Calu3 (cell line): ENCODE measurements at regions not wholly inside any gene's neighbourhood (a gene's known extent, or its start where the extent isn't known, plus 50 kb on each side); places are given as distances from the start of the nearest gene placed in this dataset.

Experiments
- BruUV-seq: library from RNA; stranded (reverse); fragments of 400-500 nt; replicated peaks from 2 replicates; lab custom pipeline; 2021; lab: Mats Ljungman, UMichigan
- CTCF ChIA-PET: fragments of 300-600 bp; sonication (Branson Sonifier 250); formaldehyde crosslinking; loops from one replicate; lab custom pipeline; 2022; ENCODE audit warnings: antibody characterized with exemption; lab: Charles Lee
- DNase-seq: peaks from one replicate; pipeline ENCODE4 v3.0.0; 2022
- H3K27ac Mint-ChIP-seq: one replicate; pipeline ENCODE4 v1.8.0; 2022; ENCODE audit warnings: mixed read lengths; ENCODE audit not compliant: unreplicated experiment
- H3K27me3 Mint-ChIP-seq: one replicate; pipeline ENCODE4 v1.8.0; 2022; ENCODE audit warnings: mixed read lengths; ENCODE audit not compliant: unreplicated experiment
- H3K36me3 Mint-ChIP-seq: one replicate; pipeline ENCODE4 v1.8.0; 2022; ENCODE audit warnings: mild to moderate bottlenecking, moderate library complexity, mixed read lengths; ENCODE audit not compliant: insufficient read depth, unreplicated experiment
- H3K4me1 Mint-ChIP-seq: one replicate; pipeline ENCODE4 v1.8.0; 2022; ENCODE audit warnings: mild to moderate bottlenecking, low read depth, mixed read lengths; ENCODE audit not compliant: unreplicated experiment
- H3K4me3 Mint-ChIP-seq: one replicate; pipeline ENCODE4 v1.8.0; 2022; ENCODE audit warnings: mild to moderate bottlenecking, low read depth, moderate library complexity, mixed read lengths; ENCODE audit not compliant: unreplicated experiment
- H3K9me3 Mint-ChIP-seq: one replicate; pipeline ENCODE4 v1.8.0; 2022; ENCODE audit warnings: low read depth, mixed read lengths; ENCODE audit not compliant: unreplicated experiment
- intact Hi-C: fragments of 100-400 bp; cut with micrococcal nuclease; formaldehyde crosslinking; loops from one replicate; pipeline ENCODE4 v1.10.0; 2022; ENCODE audit not compliant: unreplicated experiment
- TF ChIP-seq, protein P1 (sequence below): fragments of 200-600 bp; IDR thresholded peaks from one replicate; pipeline ENCODE4 v1.8.0; 2022; ENCODE audit warnings: antibody characterized with exemption; ENCODE audit not compliant: unreplicated experiment

DNA sequence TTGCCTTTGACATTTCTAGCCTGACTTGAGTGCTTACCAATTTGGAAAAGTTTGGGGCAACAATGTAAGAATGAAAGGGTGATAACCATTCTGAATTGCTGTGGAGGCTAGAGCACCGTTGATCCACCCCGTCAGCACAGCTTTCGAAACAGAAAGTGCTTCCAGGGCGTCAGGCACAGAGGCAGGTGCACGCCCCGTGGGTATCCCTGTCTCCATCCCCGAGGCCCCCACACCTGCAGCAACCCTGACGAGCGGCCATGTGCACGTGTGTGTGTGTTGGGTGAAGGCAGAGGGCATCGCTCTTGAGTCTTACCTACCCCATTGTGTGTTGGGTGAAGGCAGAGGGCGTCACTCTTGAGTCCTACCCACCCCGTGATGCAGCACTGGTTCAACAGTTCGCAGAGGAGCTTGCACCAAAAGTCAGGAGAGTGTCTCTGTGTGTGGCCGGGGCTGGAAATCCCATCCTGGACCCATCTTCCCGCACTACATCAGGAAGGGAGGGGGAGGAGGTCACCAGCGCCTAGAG lies 404.5 kb downstream of the BRD1 start:
- Mint-ChIP-seq H3K27me3 (peaks cover 45% of the 10 kb centered on the region), H3K36me3 (no peaks in the 10 kb centered on the region), H3K9me3 (peaks cover 2% of the 10 kb centered on the region), H3K4me1 (peaks cover 8% of the 10 kb centered on the region), H3K4me3 (no peak overlapping the region), H3K27ac (no peak overlapping the region)
- BruUV-seq = no TSS peak
- no peak for DNase-seq
- intact Hi-C loops = loop anchor here (10.0 kb wide), 1 partner anchor 62 kb away; no protein-coding TSS in a partner anchor
- CTCF ChIA-PET = interaction anchor here (0.6 kb wide), 1 partner anchor 308 kb away, joined by 3 read pairs; no protein-coding TSS in a partner anchor
- TF ChIP-seq, protein P1, sequence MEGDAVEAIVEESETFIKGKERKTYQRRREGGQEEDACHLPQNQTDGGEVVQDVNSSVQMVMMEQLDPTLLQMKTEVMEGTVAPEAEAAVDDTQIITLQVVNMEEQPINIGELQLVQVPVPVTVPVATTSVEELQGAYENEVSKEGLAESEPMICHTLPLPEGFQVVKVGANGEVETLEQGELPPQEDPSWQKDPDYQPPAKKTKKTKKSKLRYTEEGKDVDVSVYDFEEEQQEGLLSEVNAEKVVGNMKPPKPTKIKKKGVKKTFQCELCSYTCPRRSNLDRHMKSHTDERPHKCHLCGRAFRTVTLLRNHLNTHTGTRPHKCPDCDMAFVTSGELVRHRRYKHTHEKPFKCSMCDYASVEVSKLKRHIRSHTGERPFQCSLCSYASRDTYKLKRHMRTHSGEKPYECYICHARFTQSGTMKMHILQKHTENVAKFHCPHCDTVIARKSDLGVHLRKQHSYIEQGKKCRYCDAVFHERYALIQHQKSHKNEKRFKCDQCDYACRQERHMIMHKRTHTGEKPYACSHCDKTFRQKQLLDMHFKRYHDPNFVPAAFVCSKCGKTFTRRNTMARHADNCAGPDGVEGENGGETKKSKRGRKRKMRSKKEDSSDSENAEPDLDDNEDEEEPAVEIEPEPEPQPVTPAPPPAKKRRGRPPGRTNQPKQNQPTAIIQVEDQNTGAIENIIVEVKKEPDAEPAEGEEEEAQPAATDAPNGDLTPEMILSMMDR = no peak

DNA sequence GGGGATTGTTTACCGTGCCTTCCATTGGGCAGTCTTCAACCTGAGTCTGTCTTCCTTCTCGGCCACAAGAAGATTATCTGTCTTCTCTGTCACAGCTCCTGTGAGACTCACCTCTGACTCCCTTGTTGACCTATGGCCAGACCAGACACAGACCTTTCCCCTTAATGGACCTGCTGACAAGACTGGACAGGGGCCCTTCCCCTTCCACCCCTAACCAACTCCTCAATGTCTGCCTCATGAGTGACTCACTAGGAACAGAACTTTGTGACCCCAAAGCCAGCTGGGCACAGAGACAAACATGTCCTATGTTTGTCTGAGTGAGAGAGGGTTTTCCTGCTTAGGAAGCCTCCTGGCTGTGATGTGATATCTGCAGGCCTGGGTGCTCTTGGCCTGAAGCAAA lies 405.0 kb downstream of the BRD1 start:
- peaks cover 8% of the 10 kb centered on the region for H3K4me1 Mint-ChIP-seq
- H3K36me3 Mint-ChIP-seq = no peaks in the 10 kb centered on the region
- no peak overlapping the region for H3K27ac Mint-ChIP-seq
- H3K4me3 Mint-ChIP-seq = no peak overlapping the region
- TF ChIP-seq, protein P1 = no peak
- no TSS peak for BruUV-seq
- DNase-seq = no peak
- CTCF ChIA-PET = interaction anchor here (0.5 to 0.6 kb wide), 3 partner anchors 309 to 1815 kb away, joined by 3 to 6 read pairs (median 5); no protein-coding TSS in a partner anchor
- intact Hi-C loops = loop anchor here (10.0 kb wide), 1 partner anchor 62 kb away; no protein-coding TSS in a partner anchor
- peaks cover 42% of the 10 kb centered on the region for H3K27me3 Mint-ChIP-seq
- H3K9me3 Mint-ChIP-seq = peaks cover 2% of the 10 kb centered on the region

DNA sequence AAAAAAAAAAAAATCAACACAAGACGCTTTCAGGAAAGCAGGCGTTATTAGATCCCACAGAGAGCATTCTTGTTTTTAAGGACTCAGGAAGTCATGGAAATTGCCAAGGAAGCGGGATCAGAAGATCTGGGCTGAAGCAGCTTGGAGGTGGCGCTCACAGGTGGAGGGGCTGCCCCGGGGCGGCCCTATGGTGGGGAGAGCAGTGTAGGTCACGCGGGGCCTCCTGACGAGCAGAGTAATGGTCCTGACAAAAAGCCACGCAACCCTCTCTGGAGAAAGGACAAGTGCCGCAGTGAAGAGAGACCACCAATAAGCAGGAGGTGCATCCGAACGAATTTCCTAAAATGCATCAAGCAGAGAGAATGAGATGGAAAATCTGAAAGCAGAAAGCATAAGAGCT lies 407.0 kb downstream of the BRD1 start:
- H3K4me1 Mint-ChIP-seq = peaks cover 8% of the 10 kb centered on the region
- H3K36me3 Mint-ChIP-seq = no peaks in the 10 kb centered on the region
- DNase-seq = no peak
- H3K9me3 Mint-ChIP-seq = peaks cover 2% of the 10 kb centered on the region
- intact Hi-C loops = loop anchor here (10.0 kb wide), 1 partner anchor 64 kb away; no protein-coding TSS in a partner anchor
- H3K27me3 Mint-ChIP-seq = peaks cover 42% of the 10 kb centered on the region
- TF ChIP-seq, protein P1 = no peak
- CTCF ChIA-PET = no interaction called here
- no peak overlapping the region for H3K27ac Mint-ChIP-seq
- BruUV-seq = no TSS peak
- H3K4me3 Mint-ChIP-seq = no peak overlapping the region

DNA sequence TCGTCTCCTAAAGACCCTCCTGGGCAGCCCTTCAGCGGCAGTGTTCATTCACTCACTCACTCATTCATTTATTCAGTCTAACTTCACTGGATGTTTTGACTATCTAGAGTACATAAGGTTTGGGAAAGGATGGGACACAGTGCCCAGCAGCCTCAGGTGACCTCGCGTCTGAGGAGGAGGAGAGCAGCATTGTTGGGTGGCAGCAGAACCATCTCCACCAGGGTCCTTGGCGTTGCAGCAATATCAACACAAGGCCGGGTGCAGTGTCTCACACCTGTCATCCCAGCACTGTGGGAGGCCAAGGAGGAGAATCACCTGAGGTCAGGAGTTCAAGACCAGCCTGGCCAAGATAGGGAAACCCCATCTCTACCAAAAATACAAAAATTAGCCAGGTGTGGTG lies 408.0 kb downstream of the BRD1 start:
- BruUV-seq = no TSS peak
- Mint-ChIP-seq H3K9me3 (peaks cover 2% of the 10 kb centered on the region), H3K4me3 (no peak overlapping the region), H3K27ac (no peak overlapping the region), H3K36me3 (no peaks in the 10 kb centered on the region), H3K27me3 (peaks cover 42% of the 10 kb centered on the region), H3K4me1 (peaks cover 8% of the 10 kb centered on the region)
- no peak for DNase-seq
- TF ChIP-seq, protein P1 = no peak
- intact Hi-C loops = loop anchor here (10.0 kb wide), 1 partner anchor 65 kb away; no protein-coding TSS in a partner anchor
- CTCF ChIA-PET = no interaction called here
